Left forelimb (tissue), 1 donor: ENCODE measurements at regions not wholly inside any gene's neighbourhood (a gene's known extent, or its start where the extent isn't known, plus 50 kb on each side); places are given as distances from the start of the nearest gene placed in this dataset.

Experiments used
- DNase-seq: peaks from one replicate; pipeline ENCODE4 v3.0.0-alpha.2; 2018; ENCODE audit warnings: low spot score

DNA sequence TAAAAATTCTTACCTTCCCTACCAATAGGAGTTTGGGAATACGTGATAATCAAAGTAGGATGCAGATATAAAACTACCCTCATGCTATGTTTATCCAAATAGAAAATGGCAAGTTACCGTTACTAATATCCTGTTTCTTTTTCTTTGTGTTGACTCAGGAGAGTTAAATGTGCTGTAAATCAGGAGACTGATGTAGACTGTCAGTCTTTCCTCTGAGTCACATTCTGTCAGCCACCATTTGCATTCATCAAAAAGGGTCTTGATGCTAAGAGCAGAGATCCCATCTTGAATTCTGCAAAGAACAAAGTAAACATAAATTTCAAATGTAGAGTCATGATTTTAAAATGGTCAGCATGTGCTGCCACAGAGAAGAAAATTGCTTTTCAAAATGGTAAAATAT, 712.8 kb downstream of the SOCS6 start:
- DNase-seq = no peak

DNA sequence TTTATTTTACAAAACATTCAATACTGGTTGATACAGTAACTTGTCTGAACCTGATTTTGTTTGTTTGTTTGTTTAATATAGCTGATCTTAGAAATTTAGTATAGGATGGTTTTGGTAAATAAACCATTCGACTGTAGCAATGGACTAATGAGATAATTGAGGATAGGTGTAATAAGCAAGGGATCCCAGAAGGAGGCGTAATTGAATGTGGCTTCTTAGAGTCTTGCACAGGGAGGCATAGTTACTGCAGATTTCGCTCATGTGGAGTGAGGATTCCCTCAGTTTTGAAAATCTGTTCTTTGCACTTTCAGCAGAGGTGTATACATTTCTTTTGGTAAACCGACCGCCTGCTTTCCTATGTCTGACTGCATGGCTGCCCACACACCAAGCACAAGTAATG, 709.6 kb downstream of the SOCS6 start:
- no peak for DNase-seq

- DNase-seq = no peak
Measured at GRCh38 chr18:70994116-70994515, 705.3 kb downstream of the SOCS6 start.

DNA sequence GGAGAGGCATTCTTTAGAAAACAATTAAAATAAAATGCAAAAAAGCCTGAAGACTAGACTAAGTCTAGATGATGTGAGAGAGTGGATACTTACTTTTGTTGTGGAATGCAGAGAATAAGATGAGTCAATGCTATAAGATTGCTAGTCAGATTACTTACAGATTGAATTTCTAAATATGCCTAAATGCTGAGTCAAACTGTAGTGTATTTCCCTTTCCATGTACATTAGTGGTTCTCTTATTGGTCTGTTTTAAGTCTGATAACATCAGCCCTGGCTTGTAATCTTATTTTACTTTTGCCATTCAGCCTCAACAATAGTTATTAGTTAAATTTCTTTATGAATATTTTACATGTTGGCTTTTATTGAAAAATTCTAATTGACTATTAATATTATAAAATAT, 702.7 kb downstream of the SOCS6 start:
- DNase-seq = no peak

DNA sequence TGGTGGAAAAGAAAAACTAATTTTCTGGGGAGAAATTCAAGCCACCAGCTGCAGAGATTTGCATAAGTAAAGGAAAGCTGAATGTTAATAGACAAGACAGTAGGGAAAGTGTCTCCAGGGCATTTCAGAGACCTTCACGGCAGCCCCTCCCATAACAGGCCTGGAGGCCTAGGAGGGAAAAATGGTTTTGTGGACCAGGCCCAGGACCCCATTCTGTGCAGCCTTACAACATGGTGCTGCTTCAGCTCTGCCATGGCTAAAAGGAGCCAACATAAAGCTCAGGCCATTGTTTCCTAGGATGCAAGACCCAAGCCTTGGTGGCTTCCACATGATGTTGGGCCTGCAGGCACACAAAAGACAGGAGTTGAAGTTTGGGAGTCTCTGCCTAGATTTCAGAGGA, 697.1 kb downstream of the SOCS6 start:
- no peak for DNase-seq

DNA sequence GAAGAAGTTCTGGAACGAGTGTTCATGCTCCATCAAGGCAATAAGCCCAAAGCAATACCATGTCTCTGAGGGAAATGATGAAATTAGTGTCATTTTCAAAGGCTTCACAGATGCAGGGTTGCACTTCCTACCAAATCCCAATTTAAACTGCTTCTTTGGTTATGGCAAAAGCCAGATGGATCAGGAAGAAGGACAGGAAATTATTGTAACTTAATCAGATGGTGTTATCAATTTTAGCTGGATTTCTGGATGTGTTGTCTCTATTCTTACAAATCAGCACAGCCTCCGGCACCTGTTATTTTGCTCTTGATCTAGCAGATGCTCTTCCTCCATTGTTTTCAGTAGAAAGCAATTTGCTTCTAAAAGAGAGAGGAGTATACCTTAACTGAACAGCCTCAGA, 693.4 kb downstream of the SOCS6 start:
- DNase-seq = no peak

DNA sequence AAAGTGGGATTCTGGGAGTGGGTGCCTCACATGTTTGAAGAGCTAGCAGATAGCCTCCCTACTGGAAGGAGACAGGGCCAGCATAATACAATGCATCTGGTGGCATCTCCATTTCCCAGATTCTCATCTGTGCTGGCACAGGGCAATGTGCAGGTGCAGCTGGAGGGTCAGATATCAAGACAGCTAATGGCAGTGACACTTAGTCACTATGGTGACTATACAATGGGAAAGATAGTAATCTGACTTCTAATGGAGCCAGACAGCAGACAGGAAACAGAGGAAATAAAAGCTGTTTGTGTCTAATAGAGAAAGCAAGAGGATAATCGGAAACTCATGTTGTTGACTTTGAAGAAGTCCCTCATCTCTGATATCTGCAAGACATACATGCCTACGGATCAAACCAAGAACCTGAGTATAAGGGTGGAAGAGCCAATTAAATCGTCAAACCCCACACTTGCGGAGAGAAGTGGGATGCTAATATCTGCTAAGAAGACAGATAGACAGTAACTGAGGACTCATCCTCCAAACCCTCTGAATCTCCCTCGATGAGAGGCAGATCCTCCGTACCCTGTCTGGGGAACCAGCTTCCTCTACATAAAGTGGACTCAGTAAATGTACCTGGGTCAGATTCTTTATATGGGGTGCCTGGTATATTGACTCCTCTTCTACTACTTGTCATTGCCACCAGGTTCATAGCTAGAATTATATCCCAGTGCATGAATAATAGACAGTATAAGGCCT, 692.7 kb downstream of the SOCS6 start:
- no peak for DNase-seq

GRCh38 chr18:70973626-70974025, 684.8 kb downstream of the SOCS6 start:
- no peak for DNase-seq

- no peak for DNase-seq
Measured at GRCh38 chr18:70966419-70966818, 677.6 kb downstream of the SOCS6 start.

- no peak for DNase-seq
Measured at GRCh38 chr18:70961939-70962338, 673.1 kb downstream of the SOCS6 start.

- no peak for DNase-seq
Measured at GRCh38 chr18:70956554-70956953, 667.7 kb downstream of the SOCS6 start.

DNA sequence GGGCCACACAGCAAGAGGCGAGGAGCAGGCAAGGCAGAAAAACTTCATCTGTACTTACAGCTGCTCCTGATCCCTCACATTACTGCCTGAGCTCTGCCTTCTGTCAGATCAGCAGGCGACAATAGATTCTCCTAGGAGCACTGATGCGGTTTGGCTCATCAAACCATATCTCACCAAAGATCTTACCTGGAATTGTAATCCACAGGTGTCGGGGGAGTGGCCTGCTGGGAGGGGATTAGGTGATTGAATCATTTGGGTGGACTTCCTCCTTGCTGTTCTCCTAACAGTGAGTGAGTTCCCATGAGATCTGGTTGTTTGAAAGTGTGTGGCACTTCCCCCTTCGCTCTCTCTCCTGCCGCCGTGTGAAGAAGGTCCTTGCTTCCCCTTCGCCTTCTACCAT, 647.3 kb downstream of the SOCS6 start:
- no peak for DNase-seq

DNA sequence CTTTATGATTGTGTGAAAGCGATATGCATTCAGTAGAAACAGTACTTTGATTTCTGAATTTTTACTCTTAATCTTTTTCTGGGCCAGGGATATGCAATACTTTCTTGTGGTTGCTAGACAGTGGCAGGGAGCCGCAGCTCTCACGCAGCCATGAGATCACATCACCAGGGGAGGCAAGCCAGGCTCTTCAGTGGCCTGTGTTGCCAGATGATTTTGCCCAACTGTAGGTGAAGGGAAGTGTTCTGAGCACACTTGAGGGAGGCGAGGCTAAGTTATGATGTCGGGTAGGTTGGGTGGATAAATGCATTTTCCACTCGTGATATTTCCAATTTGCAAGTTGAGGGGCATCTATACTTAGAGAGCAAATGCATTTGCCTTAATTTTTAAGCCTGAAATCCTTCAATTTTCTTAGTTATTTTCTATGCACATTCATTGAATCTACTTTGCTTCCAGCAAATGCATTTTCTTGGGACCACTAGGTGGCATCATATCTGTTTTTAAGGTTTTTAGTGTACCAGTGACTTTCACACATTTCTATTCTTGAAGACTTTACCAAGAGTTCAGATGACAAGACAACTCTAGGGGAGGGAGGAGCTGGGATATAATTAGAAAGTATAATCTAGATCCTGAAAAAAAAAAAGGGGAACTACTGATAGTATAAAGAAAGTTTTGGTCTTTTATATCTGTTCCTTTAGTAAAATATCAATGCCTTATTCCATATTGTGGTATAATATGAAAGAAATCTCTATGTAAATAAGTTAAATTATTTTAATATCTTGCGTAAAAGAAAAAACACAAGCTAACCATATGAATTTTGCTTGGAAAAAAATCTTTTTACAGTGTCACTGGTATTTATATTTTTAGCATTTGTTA, 643.3 kb downstream of the SOCS6 start:
- no peak for DNase-seq

DNA sequence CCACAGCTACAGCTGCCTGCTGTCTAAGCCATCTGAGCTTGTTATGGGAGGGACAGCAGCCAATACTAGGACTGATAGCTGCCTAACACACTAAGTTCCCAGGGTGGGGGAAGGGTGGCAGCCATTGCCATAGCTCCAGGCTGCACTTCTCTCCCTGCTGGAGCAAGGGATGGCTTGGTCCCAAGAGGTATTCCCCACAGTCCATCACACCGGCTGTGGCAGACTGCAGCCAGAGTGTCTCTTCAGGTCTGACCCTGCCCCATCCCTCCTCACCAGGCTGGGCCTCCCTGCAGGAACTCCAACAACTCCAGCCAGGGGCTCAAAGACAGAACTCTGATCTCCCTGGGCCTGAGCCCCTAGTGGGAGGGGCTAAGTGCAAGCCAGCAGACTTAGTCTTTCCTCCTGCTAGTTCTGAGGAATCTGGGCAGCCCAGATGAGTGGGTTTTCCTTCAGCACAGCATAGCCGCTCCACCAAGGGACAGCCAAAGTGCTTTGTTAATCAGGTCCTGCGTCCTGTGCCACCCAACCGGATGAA, 632.1 kb downstream of the SOCS6 start:
- DNase-seq = no peak

GRCh38 chr18:70907673-70908072, 618.8 kb downstream of the SOCS6 start:
- DNase-seq = no peak

- DNase-seq = no peak
Measured at GRCh38 chr18:70892381-70892780, 603.5 kb downstream of the SOCS6 start.

GRCh38 chr18:70870292-70870691, 581.4 kb downstream of the SOCS6 start:
- no peak for DNase-seq

GRCh38 chr18:70848329-70848728, 559.5 kb downstream of the SOCS6 start:
- no peak for DNase-seq

DNA sequence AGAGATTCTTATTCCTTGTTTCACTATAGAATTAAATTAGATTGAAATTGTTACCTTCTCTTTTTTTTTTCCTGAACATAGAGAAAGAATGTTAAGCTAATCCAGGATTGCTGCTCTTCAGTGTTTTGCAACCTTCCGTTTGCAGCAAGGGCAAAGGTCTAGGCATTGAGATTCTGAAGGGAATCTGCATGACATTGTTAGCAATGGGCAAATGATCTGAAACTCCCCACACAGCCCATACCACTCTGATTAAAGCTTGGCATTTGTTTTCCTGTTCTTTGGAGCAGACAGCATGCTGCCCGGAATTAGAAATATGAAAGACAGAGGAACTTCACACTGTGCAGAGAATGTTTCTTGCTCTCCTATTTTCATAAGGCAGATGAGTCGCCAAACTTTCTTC, 551.8 kb downstream of the SOCS6 start:
- DNase-seq = no peak

- DNase-seq = no peak
Measured at GRCh38 chr18:70827632-70828031, 538.8 kb downstream of the SOCS6 start.

DNA sequence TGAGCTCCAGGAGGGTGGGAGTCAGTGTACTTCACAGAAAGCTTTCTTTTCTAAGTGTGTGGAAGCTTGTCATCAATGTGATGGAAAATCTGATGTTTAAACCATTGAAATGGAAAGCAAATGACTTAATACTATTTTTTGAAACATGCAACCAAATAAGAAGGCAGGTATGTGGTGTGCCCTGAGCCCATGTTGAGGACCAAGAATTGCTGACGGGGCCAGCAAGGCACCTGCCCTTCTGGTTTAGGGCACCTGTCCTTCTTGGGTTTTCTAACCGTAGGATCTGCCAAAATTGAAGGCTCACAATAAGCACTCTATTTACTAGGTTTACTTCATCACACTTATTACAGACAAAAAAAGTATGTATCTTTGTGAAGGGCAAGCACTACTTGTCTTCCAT, 537.7 kb downstream of the SOCS6 start:
- no peak for DNase-seq

DNA sequence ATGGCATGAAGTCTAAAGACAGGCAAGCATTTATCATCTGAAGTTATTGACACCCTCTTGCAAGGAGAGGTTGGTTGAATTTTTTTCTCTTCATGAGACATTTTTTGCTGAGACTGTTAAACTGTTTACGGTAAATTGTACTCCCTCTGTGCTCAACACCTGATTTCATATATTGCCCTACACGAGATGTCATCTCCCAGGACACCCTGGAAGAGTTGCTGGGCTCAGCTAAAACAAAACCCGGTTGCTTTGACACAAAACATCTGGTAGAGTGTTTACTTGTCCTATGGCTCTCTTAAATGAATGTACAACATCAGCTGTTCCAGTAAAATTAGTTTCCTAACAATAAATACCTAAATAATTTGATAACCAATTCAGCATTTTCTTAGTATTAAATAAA, 533.8 kb downstream of the SOCS6 start:
- no peak for DNase-seq

DNA sequence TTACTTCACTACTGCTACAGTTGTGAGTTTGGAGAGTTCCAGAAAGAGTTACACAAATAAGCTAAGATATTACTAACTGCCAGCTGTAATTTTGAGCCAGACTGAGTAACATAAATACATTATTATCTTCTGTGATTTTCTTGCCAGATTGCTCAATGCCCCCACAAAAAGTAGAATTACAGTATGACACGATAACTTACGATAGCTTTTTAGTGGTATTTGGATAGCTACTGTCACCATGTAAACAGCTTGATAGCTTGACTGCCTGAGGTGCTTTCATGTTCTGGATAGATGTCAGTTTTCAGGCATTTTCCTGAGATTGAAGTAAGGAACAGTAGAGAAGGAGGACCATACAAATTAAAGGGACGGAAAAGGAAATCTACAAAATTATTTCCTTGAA, 533.3 kb downstream of the SOCS6 start:
- no peak for DNase-seq
